ENCODE measurements at regions not wholly inside any gene's neighbourhood (a gene's known extent, or its start where the extent isn't known, plus 50 kb on each side); places are given as distances from the start of the nearest gene placed in this dataset.
"Not testable (repeated sequence)": the region's sequence is repeated elsewhere in the genome, so short reads cannot be mapped to it uniquely, and the experiment has no call there.

- DNase-seq (ENCODE audit: low read depth in 3 of 3, low spot score in 1 of 3), result no peak
Measured at GRCh38 chr1:244318512-244318911, 133.2 kb downstream of the ADSS2 start.

DNA sequence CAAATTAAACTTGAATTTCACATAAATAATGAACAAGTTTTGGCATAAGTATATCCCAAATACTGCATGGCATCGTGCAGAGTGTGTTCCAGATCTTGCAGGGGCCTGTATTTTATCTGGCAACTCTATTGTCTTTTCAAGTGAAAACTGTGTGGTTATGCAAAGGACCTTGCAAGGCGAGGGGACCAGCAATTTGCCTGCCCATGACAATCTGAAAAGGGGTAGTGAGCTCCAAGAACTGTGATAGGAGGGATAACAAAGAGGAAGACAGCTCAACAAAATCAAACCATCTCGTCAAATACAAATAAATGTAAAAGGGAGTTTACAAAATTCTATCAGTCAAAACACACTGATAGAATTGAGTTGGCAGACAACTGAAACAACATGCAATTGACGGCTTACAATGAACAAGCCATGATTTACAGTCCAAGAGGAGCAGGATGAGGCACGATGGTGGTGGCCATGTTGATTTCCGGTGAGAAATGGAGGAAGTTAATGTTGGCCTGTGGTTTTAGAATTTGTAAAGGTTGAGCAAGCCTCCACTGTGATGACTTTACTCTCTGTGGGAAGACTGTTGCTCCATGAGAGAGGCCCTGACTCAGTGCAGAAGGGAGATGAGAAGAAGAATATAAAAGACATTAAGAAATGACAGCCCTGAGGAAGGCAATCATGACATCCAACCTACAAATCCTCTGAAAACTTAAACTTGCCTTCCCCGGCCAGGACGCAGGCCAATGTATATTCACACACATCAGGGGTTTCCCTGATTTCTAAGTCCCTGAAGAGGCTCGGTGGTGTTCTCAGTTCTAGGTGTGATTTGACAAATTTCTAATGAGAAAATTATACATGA, 132.2 kb downstream of the ADSS2 start:
- DNase-seq (ENCODE audit: low read depth in 3 of 3, low spot score in 1 of 3), result no peak

DNA sequence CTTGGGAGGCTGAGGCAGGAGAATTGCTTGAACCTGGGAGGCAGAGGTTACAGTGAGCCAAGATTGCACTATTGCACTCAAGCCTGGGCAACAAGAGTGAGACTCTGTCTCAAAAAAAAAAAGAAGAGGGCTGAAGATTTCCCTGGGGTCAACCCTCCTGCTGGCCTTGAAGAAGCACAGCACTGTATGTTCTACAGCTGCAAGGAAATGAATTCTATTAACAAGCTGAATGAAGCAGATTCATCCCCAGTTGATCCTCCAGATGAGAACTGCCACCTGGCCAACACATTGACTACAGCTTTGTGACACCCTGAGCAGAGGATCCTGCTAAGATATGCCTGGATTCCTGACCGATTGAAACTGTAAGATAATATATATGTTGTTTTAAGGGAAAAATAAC, 129.5 kb downstream of the ADSS2 start:
- no peak for DNase-seq (ENCODE audit: low read depth in 3 of 3, low spot score in 1 of 3)

DNA sequence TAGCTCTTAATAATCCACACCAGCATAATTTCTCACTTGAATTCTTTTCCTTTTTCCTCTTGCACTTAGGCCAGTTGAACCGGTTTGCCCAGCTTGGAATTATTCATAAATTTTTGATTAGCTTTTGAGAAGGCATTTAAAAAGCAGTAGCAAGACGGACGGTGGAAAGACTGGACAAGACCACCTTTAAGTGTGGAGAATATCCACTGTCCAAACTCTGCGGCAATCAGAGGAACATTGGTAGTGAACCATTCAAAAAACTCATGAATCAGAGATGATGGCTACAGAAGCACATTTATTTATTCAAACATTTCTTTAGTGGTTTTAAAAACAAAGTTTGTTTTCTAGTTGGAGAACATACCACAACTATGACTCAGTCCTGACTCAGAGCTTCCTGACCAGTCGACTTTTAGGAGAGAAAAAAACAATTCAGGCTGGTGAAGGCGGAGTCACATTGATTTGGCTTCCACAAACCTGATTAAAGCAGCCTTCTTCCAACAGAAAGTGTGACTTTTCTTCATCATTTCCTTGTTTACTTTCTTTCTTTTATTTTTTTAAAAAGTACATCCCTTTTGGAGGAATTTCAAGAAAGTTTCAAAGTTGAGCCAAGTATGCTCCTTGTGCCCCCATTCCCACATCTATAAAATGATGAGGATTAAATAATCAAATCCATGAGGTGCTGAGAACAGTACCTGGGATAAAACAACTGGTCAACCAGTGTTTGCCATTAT, 128.8 kb downstream of the ADSS2 start:
- no peak for DNase-seq (ENCODE audit: low read depth in 3 of 3, low spot score in 1 of 3)

DNA sequence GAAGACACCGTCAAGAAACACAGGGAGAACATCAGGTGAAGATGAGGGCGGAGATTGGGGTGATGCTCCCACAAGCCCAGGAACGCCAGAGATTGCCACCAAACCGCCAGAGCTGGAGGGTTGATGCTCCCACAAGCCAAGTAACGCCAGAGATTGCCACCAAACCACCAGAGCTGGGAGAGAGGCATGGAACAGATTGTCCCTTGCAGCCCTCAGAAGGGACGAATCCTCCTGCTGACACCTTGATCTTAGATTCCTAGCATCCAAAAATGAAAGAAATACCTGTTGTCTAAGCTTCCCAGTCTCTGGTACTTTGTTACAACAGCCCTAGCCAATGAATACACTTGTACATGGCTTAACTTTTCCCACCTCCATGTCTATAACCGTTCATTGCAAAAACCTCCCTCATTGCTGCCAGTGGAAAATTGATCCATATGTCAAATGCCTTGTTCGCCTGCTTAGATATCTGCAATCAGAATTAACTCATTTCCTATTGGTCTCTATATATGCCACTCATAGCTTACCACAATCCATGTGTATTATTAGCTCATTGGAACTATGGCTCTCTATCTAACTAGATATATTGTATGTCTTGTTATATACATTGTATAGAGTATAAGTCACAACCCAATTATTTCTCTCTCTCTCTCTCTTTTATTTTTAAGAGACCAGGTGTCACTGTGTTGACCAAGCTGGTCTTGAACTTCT, 127.4 kb downstream of the ADSS2 start:
- DNase-seq (ENCODE audit: low read depth in 3 of 3, low spot score in 1 of 3), result no peak

- DNase-seq (ENCODE audit: low read depth in 3 of 3, low spot score in 1 of 3), result no peak
Measured at GRCh38 chr1:244325056-244325758, 126.5 kb downstream of the ADSS2 start.

GRCh38 chr1:244326757-244327156, 125.0 kb downstream of the ADSS2 start:
- no peak for DNase-seq (ENCODE audit: low read depth in 3 of 3, low spot score in 1 of 3)

DNA sequence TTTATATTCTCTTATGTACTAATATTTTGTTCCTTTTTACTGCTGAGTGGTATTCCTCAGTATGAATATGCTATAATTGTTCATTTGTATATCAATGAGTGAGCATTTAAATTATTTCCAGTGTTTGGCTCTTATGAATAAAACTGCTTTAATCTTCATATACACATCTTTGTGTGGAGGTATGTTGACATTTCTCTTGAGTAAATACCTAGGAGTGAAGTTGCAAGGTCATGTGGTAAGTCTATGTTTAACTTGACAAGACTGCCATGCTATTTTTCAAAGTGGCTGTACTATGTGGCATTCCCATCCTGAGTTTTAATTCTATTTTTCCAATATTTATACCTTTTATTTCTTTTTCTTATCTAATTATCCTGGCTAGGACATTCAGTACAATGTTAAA, 124.2 kb downstream of the ADSS2 start:
- no peak for DNase-seq (ENCODE audit: low read depth in 3 of 3, low spot score in 1 of 3)

- no peak for DNase-seq (ENCODE audit: low read depth in 3 of 3, low spot score in 1 of 3)
Measured at GRCh38 chr1:244328476-244328875, 123.2 kb downstream of the ADSS2 start.

- DNase-seq (ENCODE audit: low read depth in 3 of 3, low spot score in 1 of 3), result no peak
Measured at GRCh38 chr1:244329591-244330317, 122.0 kb downstream of the ADSS2 start.

DNA sequence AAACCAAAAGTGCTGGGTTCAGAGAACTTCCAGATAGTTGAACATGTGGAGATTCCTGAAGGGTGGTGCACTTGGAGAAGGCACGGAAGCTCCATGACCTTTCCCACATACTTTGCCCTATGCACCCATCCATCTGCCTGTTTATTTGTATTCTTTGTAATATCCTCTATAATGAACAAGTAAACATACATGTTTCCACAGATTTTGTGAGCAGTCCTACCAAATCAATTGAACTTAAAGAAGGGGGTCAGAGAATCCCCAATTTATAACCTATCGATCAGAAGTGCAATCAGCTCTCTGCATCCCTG, 121.4 kb downstream of the ADSS2 start:
- DNase-seq (ENCODE audit: low read depth in 3 of 3, low spot score in 1 of 3), result no peak

- DNase-seq (ENCODE audit: low read depth in 3 of 3, low spot score in 1 of 3), result not testable (repeated sequence)
Measured at GRCh38 chr1:244332761-244333160, 118.9 kb downstream of the ADSS2 start.

DNA sequence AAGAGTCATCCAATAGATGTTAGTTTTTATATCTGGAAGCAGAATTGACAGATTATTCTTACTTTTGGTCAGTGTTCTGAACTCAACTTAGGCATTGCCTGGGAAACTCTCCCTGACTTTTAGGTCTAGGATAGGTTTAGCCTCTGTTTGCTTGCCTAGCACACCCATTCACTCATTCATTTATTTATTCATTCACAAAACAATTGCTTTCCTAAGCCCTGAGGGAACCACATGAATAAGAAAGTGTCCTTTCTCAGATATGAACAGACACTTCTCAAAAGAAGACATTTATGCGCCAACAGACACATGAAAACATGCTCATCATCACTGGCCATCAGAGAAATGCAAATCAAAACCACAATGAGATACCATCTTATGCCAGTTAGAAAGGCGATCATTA, 117.4 kb downstream of the ADSS2 start:
- DNase-seq (ENCODE audit: low read depth in 3 of 3, low spot score in 1 of 3), result not testable (repeated sequence)

DNA sequence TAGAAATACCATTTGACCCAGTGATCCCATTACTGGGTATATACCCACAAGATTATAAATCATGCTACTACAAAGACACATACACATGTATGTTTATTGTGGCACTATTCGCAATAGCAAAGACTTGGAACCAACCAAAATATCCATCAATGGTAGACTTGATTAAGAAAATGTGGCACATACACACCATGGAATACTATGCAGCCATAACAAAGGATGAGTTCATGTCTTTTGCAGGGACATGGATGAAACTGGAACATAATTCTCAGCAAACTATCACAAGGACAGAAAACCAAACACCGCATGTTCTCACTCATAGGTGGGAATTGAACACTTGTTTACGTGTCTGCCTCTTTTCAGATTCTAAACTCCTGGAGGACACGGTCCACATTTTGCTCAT, 116.9 kb downstream of the ADSS2 start:
- not testable (repeated sequence) for DNase-seq (ENCODE audit: low read depth in 3 of 3, low spot score in 1 of 3)

- DNase-seq (ENCODE audit: low read depth in 3 of 3, low spot score in 1 of 3), result no peak
Measured at GRCh38 chr1:244335456-244335855, 116.3 kb downstream of the ADSS2 start.

GRCh38 chr1:244336232-244336899, 115.3 kb downstream of the ADSS2 start:
- DNase-seq (ENCODE audit: low read depth in 3 of 3, low spot score in 1 of 3), result no peak

GRCh38 chr1:244337839-244338238, 113.9 kb downstream of the ADSS2 start:
- no peak for DNase-seq (ENCODE audit: low read depth in 3 of 3, low spot score in 1 of 3)

GRCh38 chr1:244339073-244339692, 112.5 kb downstream of the ADSS2 start:
- DNase-seq (ENCODE audit: low read depth in 3 of 3, low spot score in 1 of 3), result no peak

- no peak for DNase-seq (ENCODE audit: low read depth in 3 of 3, low spot score in 1 of 3)
Measured at GRCh38 chr1:244339776-244340175, 111.9 kb downstream of the ADSS2 start.

- DNase-seq (ENCODE audit: low read depth in 3 of 3, low spot score in 1 of 3), result no peak
Measured at GRCh38 chr1:244340396-244340795, 111.3 kb downstream of the ADSS2 start.

Measured in stimulated activated CD4-positive, alpha-beta T cell treated with anti-CD3 and anti-CD28 coated beads, TNF-alpha, amount 100 ng/mL, for 1 hour (primary cell).